ENCODE measurements at regions not wholly inside any gene's neighbourhood (a gene's known extent, or its start where the extent isn't known, plus 50 kb on each side); places are given as distances from the start of the nearest gene placed in this dataset.
"Not testable (repeated sequence)": the region's sequence is repeated elsewhere in the genome, so short reads cannot be mapped to it uniquely, and the experiment has no call there.

GRCh38 chr1:115179397-115180079, 90.2 kb upstream of the TSPAN2 start:
- DNase-seq = peak; percentile 96

- no peak for DNase-seq
These were observed 86.9 kb upstream of the TSPAN2 start for GRCh38 chr1:115176189-115176588.

GRCh38 chr1:115175596-115175995, 86.3 kb upstream of the TSPAN2 start:
- no peak for DNase-seq

- DNase-seq = no peak
These were observed 83.8 kb upstream of the TSPAN2 start for GRCh38 chr1:115173151-115173550.

GRCh38 chr1:115172270-115172669, 83.0 kb upstream of the TSPAN2 start:
- no peak for DNase-seq

GRCh38 chr1:115170961-115171392, 81.7 kb upstream of the TSPAN2 start:
- peak; percentile 91 for DNase-seq

- DNase-seq = peak; percentile 39
These were observed 81.1 kb upstream of the TSPAN2 start for GRCh38 chr1:115170377-115170776.

GRCh38 chr1:115168026-115168425, 78.7 kb upstream of the TSPAN2 start:
- DNase-seq = no peak

- DNase-seq = peak; percentile 77
These were observed 77.3 kb upstream of the TSPAN2 start for GRCh38 chr1:115166531-115167091.

- DNase-seq = no peak
These were observed 76.5 kb upstream of the TSPAN2 start for GRCh38 chr1:115165776-115166175.

- no peak for DNase-seq
These were observed 75.8 kb upstream of the TSPAN2 start for GRCh38 chr1:115164940-115165705.

GRCh38 chr1:115164484-115164883, 75.2 kb upstream of the TSPAN2 start:
- no peak for DNase-seq

GRCh38 chr1:115160728-115161127, 71.4 kb upstream of the TSPAN2 start:
- no peak for DNase-seq

- no peak for DNase-seq
These were observed 70.7 kb upstream of the TSPAN2 start for GRCh38 chr1:115159958-115160357.

GRCh38 chr1:115158181-115158580, 68.9 kb upstream of the TSPAN2 start:
- DNase-seq = peak; percentile 39

- DNase-seq = no peak
These were observed 67.6 kb upstream of the TSPAN2 start for GRCh38 chr1:115156826-115157468.

GRCh38 chr1:115153966-115154557, 64.8 kb upstream of the TSPAN2 start:
- DNase-seq = no peak

GRCh38 chr1:115147928-115148327, 58.6 kb upstream of the TSPAN2 start:
- DNase-seq = not testable (repeated sequence)

- no peak for DNase-seq
These were observed 55.9 kb upstream of the TSPAN2 start for GRCh38 chr1:115145226-115145625.

- peak; percentile 23 for DNase-seq
These were observed 54.9 kb upstream of the TSPAN2 start for GRCh38 chr1:115144176-115144575.

GRCh38 chr1:115142616-115143015, 53.3 kb upstream of the TSPAN2 start:
- DNase-seq = peak; percentile 38

GRCh38 chr1:115141145-115141454, 51.8 kb upstream of the TSPAN2 start:
- DNase-seq = no peak

GRCh38 chr1:115140442-115141144, 51.3 kb upstream of the TSPAN2 start:
- DNase-seq = peak; percentile 29

All from fibroblast of upper back skin (primary cell).